Natural killer cell (primary cell): ENCODE measurements at regions not wholly inside any gene's neighbourhood (a gene's known extent, or its start where the extent isn't known, plus 50 kb on each side); places are given as distances from the start of the nearest gene placed in this dataset.

ENCODE experiments used
- ATAC-seq, 3 donors: fragments of 150-1000 bp in 2 of 3; fragments of 200-7000 bp in 1 of 3; cut with Tn5 transposase; 1 replicate in 1 of 3; 2 replicates in 2 of 3; pipeline ENCODE4 v1.10.0; 2021; ENCODE audit warnings: mild to moderate bottlenecking in 2 of 3, moderate library complexity in 2 of 3
- DNase-seq, 2 donors: peaks; one replicate each; pipeline versions ENCODE4 v3.0.0 to v3.0.0-alpha.2; 2013 to 2021; ENCODE audit warnings: mixed read lengths in 1 of 2
- H3K27ac ChIP-seq: one replicate; pipeline ENCODE4 v1.5.1; 2013; ENCODE audit warnings: mild to moderate bottlenecking, low read length
- H3K27me3 ChIP-seq: one replicate; pipeline ENCODE4 v1.6.1; 2013; ENCODE audit warnings: low read length; ENCODE audit not compliant: control insufficient read depth, insufficient read depth
- H3K36me3 ChIP-seq: one replicate; pipeline ENCODE4 v1.6.1; 2013; ENCODE audit warnings: low read length; ENCODE audit not compliant: control insufficient read depth, insufficient read depth
- H3K4me1 ChIP-seq: one replicate; pipeline ENCODE4 v1.6.1; 2013; ENCODE audit warnings: low read length; ENCODE audit not compliant: control insufficient read depth, insufficient read depth
- H3K4me3 ChIP-seq: one replicate; pipeline ENCODE4 v1.5.1; 2013; ENCODE audit warnings: low read length
- H3K9me3 ChIP-seq: one replicate; pipeline ENCODE4 v1.6.1; 2013; ENCODE audit warnings: low read length; ENCODE audit not compliant: control insufficient read depth, insufficient read depth
- H3K27ac Mint-ChIP-seq, 2 donors: one replicate each; pipeline ENCODE4 v1.8.0; 2022; ENCODE audit warnings: mild to moderate bottlenecking in 2 of 2, mixed read lengths in 2 of 2, moderate library complexity in 1 of 2
- H3K27me3 Mint-ChIP-seq, 2 donors: one replicate each; pipeline ENCODE4 v1.8.0; 2022; ENCODE audit warnings: low read depth in 2 of 2, mixed read lengths in 2 of 2
- H3K36me3 Mint-ChIP-seq: one replicate; pipeline ENCODE4 v1.8.0; 2022; ENCODE audit warnings: mixed read lengths
- H3K4me1 Mint-ChIP-seq, 2 donors: one replicate each; pipeline ENCODE4 v1.8.0; 2022; ENCODE audit warnings: mixed read lengths in 2 of 2
- H3K4me3 Mint-ChIP-seq: one replicate; pipeline ENCODE4 v1.8.0; 2022; ENCODE audit warnings: mild to moderate bottlenecking, moderate library complexity, mixed read lengths
- H3K9me3 Mint-ChIP-seq, 2 donors: one replicate each; pipeline ENCODE4 v1.8.0; 2022; ENCODE audit warnings: mixed read lengths in 2 of 2
- WGBS: methylation state at CpG from one replicate; pipeline ENCODE4 v1.1.7; 2013; ENCODE audit warnings: missing lambda C conversion rate; ENCODE audit not compliant: insufficient coverage; 5-methylcytosine and 5-hydroxymethylcytosine counted together
- intact Hi-C: fragments of 100-400 bp; cut with micrococcal nuclease; formaldehyde crosslinking; loops from one replicate; pipeline ENCODE4 v1.14.2; 2022
- TF ChIP-seq, protein P1 (sequence below): fragments of 200-600 bp; IDR thresholded peaks from one replicate; pipeline ENCODE4 v1.8.0; 2022; ENCODE audit warnings: antibody characterized with exemption

DNA sequence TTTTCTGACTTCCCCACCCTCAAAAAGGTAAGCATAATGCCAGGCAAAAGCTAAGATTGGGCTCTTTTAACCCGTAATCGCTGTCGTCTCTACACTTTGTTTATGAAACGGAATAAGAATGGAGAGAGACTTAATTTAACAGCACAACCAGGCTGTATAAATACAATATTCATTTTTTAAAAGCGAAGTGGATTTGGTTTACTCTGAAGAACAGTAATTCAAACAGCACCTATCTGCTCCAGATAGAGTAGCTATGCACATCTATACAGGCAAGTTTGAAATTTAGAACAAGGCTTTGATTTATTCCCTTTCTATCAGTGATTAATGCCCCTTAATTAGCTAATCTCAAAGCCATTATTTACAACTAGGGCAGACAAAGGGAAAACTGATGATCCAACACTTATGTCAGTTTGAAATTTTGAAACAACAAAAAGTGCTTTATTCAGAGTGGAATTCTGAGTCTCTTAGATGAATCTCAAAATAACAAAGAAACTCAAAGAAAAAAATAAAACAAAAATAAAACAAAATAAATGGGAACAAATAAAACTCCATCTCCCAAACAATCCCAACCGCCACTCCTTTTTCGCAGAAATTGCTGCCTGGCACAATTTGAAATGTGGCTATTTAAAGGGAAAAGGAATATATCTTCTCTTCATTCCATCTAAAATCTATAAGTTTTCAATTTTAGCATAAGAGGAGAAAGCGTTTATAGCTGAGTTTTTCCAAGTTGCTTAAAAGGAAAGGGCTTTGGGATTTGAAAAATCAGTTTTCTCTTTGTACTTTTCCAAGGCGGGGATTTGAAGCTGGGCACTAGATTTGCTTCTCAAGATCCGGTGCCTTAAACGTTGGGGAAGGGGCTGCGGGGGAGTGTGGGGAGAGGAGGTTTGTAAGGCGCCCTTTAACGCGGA is 298.6 kb downstream of the PARP8 start:
- no peak for DNase-seq
- Histone ChIP-seq H3K27ac (no peak overlapping the region), H3K4me1 (peaks cover 42% of the 10 kb centered on the region), H3K9me3 (peaks cover 3% of the 10 kb centered on the region), H3K4me3 (no peak overlapping the region), H3K27me3 (peaks cover 64% of the 10 kb centered on the region), H3K36me3 (no peaks in the 10 kb centered on the region)
- Mint-ChIP-seq H3K27ac (no peak overlapping the region), H3K4me3 (no peak overlapping the region), H3K9me3 (no peaks in the 10 kb centered on the region), H3K27me3 (peaks cover 65 to 68% of the 10 kb centered on the region in 2 donors), H3K36me3 (peaks cover 12% of the 10 kb centered on the region), H3K4me1 (peaks cover 35 to 50% of the 10 kb centered on the region in 2 donors)
- WGBS: 19% methylated on average over 8 of the region's 15 CpGs
- TF ChIP-seq, protein P1, sequence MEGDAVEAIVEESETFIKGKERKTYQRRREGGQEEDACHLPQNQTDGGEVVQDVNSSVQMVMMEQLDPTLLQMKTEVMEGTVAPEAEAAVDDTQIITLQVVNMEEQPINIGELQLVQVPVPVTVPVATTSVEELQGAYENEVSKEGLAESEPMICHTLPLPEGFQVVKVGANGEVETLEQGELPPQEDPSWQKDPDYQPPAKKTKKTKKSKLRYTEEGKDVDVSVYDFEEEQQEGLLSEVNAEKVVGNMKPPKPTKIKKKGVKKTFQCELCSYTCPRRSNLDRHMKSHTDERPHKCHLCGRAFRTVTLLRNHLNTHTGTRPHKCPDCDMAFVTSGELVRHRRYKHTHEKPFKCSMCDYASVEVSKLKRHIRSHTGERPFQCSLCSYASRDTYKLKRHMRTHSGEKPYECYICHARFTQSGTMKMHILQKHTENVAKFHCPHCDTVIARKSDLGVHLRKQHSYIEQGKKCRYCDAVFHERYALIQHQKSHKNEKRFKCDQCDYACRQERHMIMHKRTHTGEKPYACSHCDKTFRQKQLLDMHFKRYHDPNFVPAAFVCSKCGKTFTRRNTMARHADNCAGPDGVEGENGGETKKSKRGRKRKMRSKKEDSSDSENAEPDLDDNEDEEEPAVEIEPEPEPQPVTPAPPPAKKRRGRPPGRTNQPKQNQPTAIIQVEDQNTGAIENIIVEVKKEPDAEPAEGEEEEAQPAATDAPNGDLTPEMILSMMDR: no peak
- intact Hi-C loops: loop anchor here (5.0 kb wide), 1 partner anchor 1597 kb away; no protein-coding TSS in a partner anchor
- no peak for ATAC-seq

DNA sequence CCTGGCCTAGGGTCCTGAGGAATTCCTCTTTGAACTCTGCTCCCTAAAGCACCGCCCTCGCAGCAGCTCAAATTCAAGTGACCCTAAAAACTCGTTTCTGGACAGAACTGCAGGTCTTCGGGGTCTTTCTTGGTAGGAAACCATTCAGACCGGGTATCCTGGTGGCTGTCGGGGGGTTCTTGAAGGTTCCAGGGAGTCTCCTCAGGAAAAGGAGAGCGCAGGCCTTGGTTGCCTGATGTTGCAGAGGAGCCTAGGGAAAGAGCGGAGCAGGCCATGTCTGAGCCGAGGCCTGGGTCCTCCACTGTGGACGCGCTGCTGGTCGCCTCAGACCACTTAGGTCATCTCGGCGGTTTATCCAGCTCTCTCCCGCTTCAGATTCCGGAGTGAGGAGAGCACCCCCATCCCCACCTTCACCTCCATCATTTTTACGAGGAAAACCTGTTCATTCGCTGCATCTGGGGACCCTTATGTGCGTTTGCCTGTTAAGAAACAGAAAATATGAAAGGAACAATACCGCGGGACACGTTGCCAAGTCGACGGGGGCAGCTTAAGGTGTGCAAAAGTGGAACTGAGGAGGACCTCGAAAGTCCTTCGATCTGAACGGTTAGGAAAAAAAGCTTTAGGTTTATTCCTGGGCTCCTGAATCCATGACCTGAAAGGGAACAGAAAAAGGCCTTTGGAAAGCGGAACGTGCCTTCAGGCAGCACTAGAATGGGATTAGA is 299.4 kb downstream of the PARP8 start:
- H3K27ac Mint-ChIP-seq: no peak overlapping the region
- H3K9me3 Mint-ChIP-seq: no peaks in the 10 kb centered on the region
- H3K27me3 ChIP-seq: peaks cover 70% of the 10 kb centered on the region
- H3K4me1 Mint-ChIP-seq: peaks cover 35 to 50% of the 10 kb centered on the region in 2 donors
- H3K9me3 ChIP-seq: peaks cover 3% of the 10 kb centered on the region
- H3K4me3 ChIP-seq: no peak overlapping the region
- H3K4me3 Mint-ChIP-seq: no peak overlapping the region
- intact Hi-C loops: no loop called here
- H3K27me3 Mint-ChIP-seq: peaks cover 71 to 73% of the 10 kb centered on the region in 2 donors
- H3K4me1 ChIP-seq: peaks cover 42% of the 10 kb centered on the region
- H3K36me3 ChIP-seq: no peaks in the 10 kb centered on the region
- no peak overlapping the region for H3K27ac ChIP-seq
- peaks cover 12% of the 10 kb centered on the region for H3K36me3 Mint-ChIP-seq
- no peak for ATAC-seq
- peak in 1 of 2 donors; percentile 7 for DNase-seq
- TF ChIP-seq, protein P1: no peak
- 10% methylated on average over 29 of the region's 29 CpGs for WGBS

DNA sequence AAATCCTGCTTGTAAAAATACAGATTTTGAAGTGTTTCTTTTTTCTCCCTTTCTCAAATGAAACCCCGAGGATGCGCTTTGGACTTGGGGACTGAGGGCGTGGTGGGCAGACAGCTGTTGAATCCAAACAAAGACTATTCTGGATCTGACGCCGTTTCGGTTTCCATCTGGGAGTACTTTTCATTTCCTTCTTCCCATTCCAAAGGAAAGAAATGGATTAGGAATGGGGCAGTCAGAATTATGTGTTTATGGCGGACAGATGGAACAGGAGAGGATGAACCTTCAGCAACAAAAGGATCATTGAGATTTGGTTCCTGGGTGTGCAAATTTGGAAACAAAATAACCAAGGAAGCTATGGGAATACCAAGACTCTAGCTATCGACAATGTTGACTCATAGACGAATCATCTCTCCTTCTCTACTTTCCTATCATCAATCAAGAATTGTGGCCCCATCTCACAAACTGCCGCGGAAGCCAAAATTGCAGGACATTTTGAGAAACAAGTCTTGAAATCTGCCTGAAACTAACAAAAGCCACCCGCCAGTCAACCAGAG is 300.6 kb downstream of the PARP8 start:
- Histone ChIP-seq H3K9me3 (peaks cover 3% of the 10 kb centered on the region), H3K27ac (no peak overlapping the region), H3K36me3 (no peaks in the 10 kb centered on the region), H3K27me3 (peaks cover 74% of the 10 kb centered on the region), H3K4me1 (peaks cover 42% of the 10 kb centered on the region), H3K4me3 (no peak overlapping the region)
- DNase-seq: no peak
- TF ChIP-seq, protein P1: no peak
- Mint-ChIP-seq H3K27me3 (peaks cover 71 to 77% of the 10 kb centered on the region in 2 donors), H3K9me3 (no peaks in the 10 kb centered on the region), H3K27ac (no peak overlapping the region), H3K4me1 (peaks cover 35 to 50% of the 10 kb centered on the region in 2 donors), H3K4me3 (peak overlapping the region; percentile 63), H3K36me3 (peaks cover 12% of the 10 kb centered on the region)
- no peak for ATAC-seq
- 14% methylated on average over 9 of the region's 12 CpGs for WGBS
- intact Hi-C loops: no loop called here
